HepG2 (cell line): ENCODE measurements at regions not wholly inside any gene's neighbourhood (a gene's known extent, or its start where the extent isn't known, plus 50 kb on each side); places are given as distances from the start of the nearest gene placed in this dataset.
A peak's percentile ranks its signal among the peaks of the same experiment; 100 is the strongest.

Experiments
- ATAC-seq: fragments of 200-7000 bp; cut with Tn5 transposase; 3 replicates; pipeline ENCODE4 v1.9.1; 2020; ENCODE audit warnings: mild to moderate bottlenecking, moderate library complexity
- BruUV-seq: library from RNA; stranded (reverse); fragments of 400-500 nt; replicated peaks from 2 replicates; lab custom pipeline; 2021; lab: Mats Ljungman, UMichigan
- CTCF ChIA-PET: fragments of 300-600 bp; formaldehyde crosslinking; extraction: SDS; loops from one replicate; lab custom pipeline; 2021; ENCODE audit warnings: low total read pairs, inconsistent platforms, low intra/inter-chr PET ratio; lab: Yijun Ruan, JAX
- POLR2A ChIA-PET: fragments of 350-600 bp; sonication (Branson Sonifier 250); formaldehyde crosslinking; loops from one replicate; lab custom pipeline; 2020; ENCODE audit warnings: antibody characterized with exemption, inconsistent platforms; lab: Yijun Ruan, JAX
- DNase-seq: peaks from one replicate; pipeline ENCODE4 v3.0.0-alpha.2; 2015; ENCODE audit warnings: low spot score
- FAIRE-seq: peaks from 3 replicates; lab custom pipeline; 2011; peaks lifted over from hg19 to GRCh38; lab: Jason Lieb, UNC
- H2AFZ ChIP-seq: one replicate; pipeline ENCODE4 v1.6.1; 2011; ENCODE audit warnings: low read length, inconsistent platforms
- H3K27ac ChIP-seq: fragments of 300-600 bp; 3 replicates; pipeline ENCODE4 v1.8.0; 2011; ENCODE audit warnings: mixed run types, mild to moderate bottlenecking, mixed read lengths, low read length, inconsistent platforms; ENCODE audit not compliant: insufficient read depth; ENCODE audit errors: extremely low read length
- H3K27me3 ChIP-seq, 2 experiments: fragments of 200-600 bp in 1 of 2; 2 replicates in 1 of 2; 3 replicates in 1 of 2; pipeline versions ENCODE4 v1.6.0 to v1.8.0; 2011; ENCODE audit warnings: low read length in 2 of 2, mild to moderate bottlenecking in 2 of 2, moderate library complexity in 2 of 2, inconsistent platforms in 1 of 2; ENCODE audit not compliant: insufficient read depth in 2 of 2, control insufficient read depth in 1 of 2
- H3K36me3 ChIP-seq, 2 experiments: fragments of 200-600 bp in 1 of 2; replicated peaks in 1 of 2; 2 replicates in 1 of 2; 3 replicates in 1 of 2; pipeline versions ENCODE4 v1.5.1 to v1.8.0; 2011; ENCODE audit warnings: low read length in 2 of 2, inconsistent platforms in 1 of 2; ENCODE audit not compliant: insufficient read depth in 2 of 2, control insufficient read depth in 1 of 2
- H3K4me1 ChIP-seq: 2 replicates; pipeline ENCODE4 v1.5.1; 2012; ENCODE audit warnings: low read length, inconsistent platforms; ENCODE audit not compliant: insufficient read depth
- H3K4me2 ChIP-seq: 2 replicates; pipeline ENCODE4 v1.6.0; 2011; ENCODE audit warnings: low read depth, low read length, inconsistent platforms
- H3K4me3 ChIP-seq, 3 experiments: fragments of 200-600 bp in 1 of 3; sonication (generic), shearing (Covaris generic) in 1 of 3; replicated peaks in 1 of 3; 2 replicates each; pipeline ENCODE4 v1.5.1; 2011 to 2016; ENCODE audit warnings: low read length in 3 of 3, inconsistent platforms in 2 of 3, low read depth in 2 of 3, mild to moderate bottlenecking in 2 of 3, control low read depth in 1 of 3, mixed read lengths in 1 of 3; ENCODE audit not compliant: insufficient read depth in 1 of 3
- H3K79me2 ChIP-seq: one replicate; pipeline ENCODE4 v1.6.1; 2011; ENCODE audit warnings: low read length, inconsistent platforms; ENCODE audit not compliant: insufficient read depth
- H3K9ac ChIP-seq: 2 replicates; pipeline ENCODE4 v1.6.0; 2011; ENCODE audit warnings: mild to moderate bottlenecking, low read depth, low read length, inconsistent platforms; ENCODE audit not compliant: insufficient read depth
- H3K9me3 ChIP-seq: 2 replicates; pipeline ENCODE4 v1.5.1; 2012; ENCODE audit warnings: mild to moderate bottlenecking, low read length
- H4K20me1 ChIP-seq: 2 replicates; pipeline ENCODE4 v1.6.0; 2011; ENCODE audit warnings: inconsistent platforms, mild to moderate bottlenecking, low read length, moderate library complexity; ENCODE audit not compliant: insufficient read depth
- CEBPB ChIP-seq: IDR thresholded peaks from 2 replicates; pipeline ENCODE4 v1.6.1; 2011; ENCODE audit warnings: low read depth, low read length, improper control_type of control experiment, borderline replicate concordance
- GLI4 ChIP-seq: sonication (generic); formaldehyde crosslinking; IDR thresholded peaks from 2 replicates; pipeline ENCODE4 v1.5.1; 2020; ENCODE audit warnings: missing genetic modification reagents, mild to moderate bottlenecking, moderate library complexity, borderline replicate concordance
- TFDP1 ChIP-seq: IDR thresholded peaks from 2 replicates; pipeline ENCODE4 v1.6.1; 2016; ENCODE audit warnings: missing compliant biosample characterization, missing genetic modification reagents, borderline replicate concordance
- ZFAT ChIP-seq: sonication (generic); formaldehyde crosslinking; conservative IDR thresholded peaks from 2 replicates; pipeline ENCODE4 v1.8.1; 2023; ENCODE audit warnings: missing genetic modification reagents, inconsistent platforms
- ZNF550 ChIP-seq: sonication (generic); formaldehyde crosslinking; IDR thresholded peaks from 2 replicates; pipeline ENCODE4 v1.4.0; 2020; ENCODE audit warnings: mild to moderate bottlenecking, missing genetic modification reagents, borderline replicate concordance
- WGBS: methylation state at CpG from one replicate; pipeline ENCODE4 v1.1.6; 2017; ENCODE audit warnings: low lambda C conversion rate; 5-methylcytosine and 5-hydroxymethylcytosine counted together
- in situ Hi-C: cut with HindIII; loops from 2 replicates; pipeline ENCODE4 v1.10.0; 2017; ENCODE audit warnings: low pct_unique_long_range_greater_than_20kb; ENCODE audit not compliant: extremely low pct_ligation_motif_present
- intact Hi-C: fragments of 100-400 bp; cut with micrococcal nuclease; formaldehyde crosslinking; loops from one replicate; pipeline ENCODE4 v1.10.0; 2022; ENCODE audit not compliant: unreplicated experiment

DNA sequence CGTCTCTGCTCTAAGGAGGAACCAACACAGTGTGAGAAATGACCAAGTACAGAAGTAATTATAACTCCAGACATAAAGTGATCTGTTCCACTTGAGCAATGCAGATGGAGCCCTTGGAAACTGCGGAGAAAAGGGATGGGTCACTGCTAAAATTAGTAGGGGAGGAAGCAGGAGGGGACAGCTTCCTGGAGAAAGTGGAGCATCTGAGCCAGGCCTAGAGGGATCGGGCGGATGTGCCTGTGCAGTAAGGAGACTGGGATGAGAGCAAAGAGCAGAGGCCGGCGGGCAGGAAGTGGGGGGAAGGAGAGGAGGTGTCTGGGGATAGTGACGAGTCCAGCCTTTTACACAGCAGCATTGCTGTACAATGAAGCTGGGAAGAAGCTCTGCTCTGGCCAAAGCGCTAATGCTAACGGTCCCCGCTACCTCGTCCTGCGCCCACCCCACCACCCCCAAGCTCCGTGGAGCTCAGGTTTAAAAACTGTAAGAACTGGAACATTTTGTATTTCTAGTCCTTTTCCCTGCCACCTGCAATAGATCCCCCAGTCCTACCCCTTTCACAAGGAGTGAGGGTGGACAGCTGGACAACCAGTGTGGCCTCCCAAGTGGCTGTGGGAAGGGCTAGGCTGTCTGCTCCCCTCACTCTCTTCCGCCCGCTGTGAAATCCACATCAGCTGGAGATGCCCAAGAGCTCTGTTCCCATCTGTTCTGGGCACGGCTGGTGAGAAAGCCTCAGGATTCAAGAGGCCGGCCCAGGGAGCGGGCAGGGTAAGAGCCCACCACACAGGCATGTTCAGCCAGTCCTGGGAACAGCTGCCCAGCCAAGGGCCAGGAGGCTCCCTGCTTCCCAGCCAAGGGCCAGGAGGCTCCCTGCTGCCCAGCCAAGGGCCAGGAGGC lies 53.0 kb upstream of the HES1 start (continued):
- TF ChIP-seq TFDP1 (CRISPR knock-in tag), result no peak
- TF ChIP-seq ZNF550, result no peak

DNA sequence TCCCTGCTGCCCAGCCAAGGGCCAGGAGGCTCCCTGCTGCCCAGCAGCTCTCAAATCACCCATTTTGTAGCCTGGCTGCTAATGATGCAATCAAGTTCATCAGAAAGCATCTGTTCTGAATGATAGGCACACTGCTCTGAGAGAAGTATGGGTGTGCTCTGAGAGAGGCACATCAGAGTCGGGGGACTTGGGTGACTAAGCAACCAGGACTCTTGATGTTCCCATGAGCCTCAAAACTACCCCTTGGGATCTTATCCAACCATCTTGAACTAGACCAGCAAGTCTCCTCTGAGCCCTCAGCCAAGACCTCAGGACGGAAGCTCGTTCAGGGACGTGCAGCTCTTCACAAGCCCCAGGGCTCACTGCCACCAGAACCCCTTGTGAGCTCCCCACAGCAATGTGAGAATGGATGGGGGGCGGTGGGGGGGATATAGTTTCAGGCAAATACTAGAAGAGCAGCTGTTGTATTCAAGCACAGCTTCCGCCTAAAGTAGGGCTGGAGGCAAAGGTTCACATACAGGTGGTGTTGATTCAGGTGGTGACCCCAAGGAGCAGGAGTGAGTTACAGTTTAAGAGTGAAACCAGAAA lies 52.2 kb upstream of the HES1 start:
- WGBS, result 73% methylated on average over 5 of the region's 6 CpGs
- no peaks in the 10 kb centered on the region; a peak in 1 of 5 replicates for H3K27me3 ChIP-seq
- H3K9ac ChIP-seq, result no peak overlapping the region
- ATAC-seq (no peak), FAIRE-seq (no peak), DNase-seq (no peak)
- no peaks in the 10 kb centered on the region for H4K20me1 ChIP-seq
- ChIA-PET POLR2A (interaction anchor here (0.9 to 3.4 kb wide), 7 partner anchors 9 to 51 kb away, joined by 3 to 14 read pairs (median 5); no protein-coding TSS in a partner anchor), CTCF (no interaction called here)
- H3K4me3 ChIP-seq, result no peak overlapping the region
- H2AFZ ChIP-seq, result no peak overlapping the region
- H3K4me2 ChIP-seq, result no peak overlapping the region
- H3K79me2 ChIP-seq, result no peaks in the 10 kb centered on the region
- H3K27ac ChIP-seq, result no peak overlapping the region
- 0 out of 2 replicates have a peak, but pooled peaks have one; percentile 15 for TF ChIP-seq CEBPB
- TF ChIP-seq GLI4 (CRISPR knock-in tag), result no peak
- no peak for TF ChIP-seq ZFAT (CRISPR knock-in tag)
- in situ Hi-C loops, result no loop called here
- H3K9me3 ChIP-seq, result no peaks in the 10 kb centered on the region
- intact Hi-C loops, result no loop called here
- BruUV-seq, result no TSS peak
- no peaks in the 10 kb centered on the region for H3K36me3 ChIP-seq
- H3K4me1 ChIP-seq, result peaks cover 64% of the 10 kb centered on the region
